ENCODE measurements at regions not wholly inside any gene's neighbourhood (a gene's known extent, or its start where the extent isn't known, plus 50 kb on each side); places are given as distances from the start of the nearest gene placed in this dataset.

- Histone ChIP-seq H3K27me3 (replicated peaks; ENCODE audit: insufficient read depth, low read depth, low read length, poor library complexity) (no peaks in the 10 kb centered on the region), H3K4me1 (ENCODE audit: insufficient read depth, low read length, poor library complexity, severe bottlenecking) (peaks cover 20% of the 10 kb centered on the region), H3K4me3 (ENCODE audit: low read depth, low read length, poor library complexity, severe bottlenecking) (no peak overlapping the region), H3K9me3 (ENCODE audit: low read depth, low read length, poor library complexity, severe bottlenecking) (no peaks in the 10 kb centered on the region), H3K27ac (ENCODE audit: low read depth, low read length, poor library complexity, severe bottlenecking) (no peak overlapping the region), H3K36me3 (ENCODE audit: insufficient read depth, low read length, poor library complexity, severe bottlenecking) (no peaks in the 10 kb centered on the region)
- intact Hi-C loops (cut with micrococcal nuclease; ENCODE audit: unreplicated experiment) = no loop called here
- no peak for DNase-seq (ENCODE audit: low spot score)
- TF ChIP-seq EZH2 (IDR thresholded peaks at IDR 0.05; ENCODE audit: borderline replicate concordance, low read depth, low read length, poor library complexity, severe bottlenecking) = no peak
- TF ChIP-seq, protein P1, sequence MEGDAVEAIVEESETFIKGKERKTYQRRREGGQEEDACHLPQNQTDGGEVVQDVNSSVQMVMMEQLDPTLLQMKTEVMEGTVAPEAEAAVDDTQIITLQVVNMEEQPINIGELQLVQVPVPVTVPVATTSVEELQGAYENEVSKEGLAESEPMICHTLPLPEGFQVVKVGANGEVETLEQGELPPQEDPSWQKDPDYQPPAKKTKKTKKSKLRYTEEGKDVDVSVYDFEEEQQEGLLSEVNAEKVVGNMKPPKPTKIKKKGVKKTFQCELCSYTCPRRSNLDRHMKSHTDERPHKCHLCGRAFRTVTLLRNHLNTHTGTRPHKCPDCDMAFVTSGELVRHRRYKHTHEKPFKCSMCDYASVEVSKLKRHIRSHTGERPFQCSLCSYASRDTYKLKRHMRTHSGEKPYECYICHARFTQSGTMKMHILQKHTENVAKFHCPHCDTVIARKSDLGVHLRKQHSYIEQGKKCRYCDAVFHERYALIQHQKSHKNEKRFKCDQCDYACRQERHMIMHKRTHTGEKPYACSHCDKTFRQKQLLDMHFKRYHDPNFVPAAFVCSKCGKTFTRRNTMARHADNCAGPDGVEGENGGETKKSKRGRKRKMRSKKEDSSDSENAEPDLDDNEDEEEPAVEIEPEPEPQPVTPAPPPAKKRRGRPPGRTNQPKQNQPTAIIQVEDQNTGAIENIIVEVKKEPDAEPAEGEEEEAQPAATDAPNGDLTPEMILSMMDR (conservative IDR thresholded peaks at IDR 0.05; ENCODE audit: low read depth, low read length) = no peak
- POLR2A ChIA-PET (ENCODE audit: low non-redundant PET) = interaction anchor here (0.6 kb wide), 1 partner anchor 48 kb away, joined by 3 read pairs; no protein-coding TSS in a partner anchor
- BruUV-seq (replicated peaks) = no TSS peak
- CTCF ChIA-PET = no interaction called here
These were observed 141.5 kb downstream of the LY86 start for GRCh38 chr6:6729971-6730370.

- Histone ChIP-seq H3K27ac (ENCODE audit: low read depth, low read length, poor library complexity, severe bottlenecking) (no peak overlapping the region), H3K36me3 (ENCODE audit: insufficient read depth, low read length, poor library complexity, severe bottlenecking) (no peaks in the 10 kb centered on the region), H3K4me3 (ENCODE audit: low read depth, low read length, poor library complexity, severe bottlenecking) (no peak overlapping the region), H3K4me1 (ENCODE audit: insufficient read depth, low read length, poor library complexity, severe bottlenecking) (peaks cover 11% of the 10 kb centered on the region), H3K27me3 (replicated peaks; ENCODE audit: insufficient read depth, low read depth, low read length, poor library complexity) (no peaks in the 10 kb centered on the region), H3K9me3 (ENCODE audit: low read depth, low read length, poor library complexity, severe bottlenecking) (no peaks in the 10 kb centered on the region)
- intact Hi-C loops (cut with micrococcal nuclease; ENCODE audit: unreplicated experiment) = no loop called here
- ChIA-PET POLR2A (ENCODE audit: low non-redundant PET) (no interaction called here), CTCF (no interaction called here)
- BruUV-seq (replicated peaks) = no TSS peak
- no peak for DNase-seq (ENCODE audit: low spot score)
- no peak for TF ChIP-seq EZH2 (IDR thresholded peaks at IDR 0.05; ENCODE audit: borderline replicate concordance, low read depth, low read length, poor library complexity, severe bottlenecking)
- TF ChIP-seq, protein P1 (conservative IDR thresholded peaks at IDR 0.05; ENCODE audit: low read depth, low read length) = no peak
These were observed 142.3 kb downstream of the LY86 start for GRCh38 chr6:6730831-6731230.

- intact Hi-C loops (cut with micrococcal nuclease; ENCODE audit: unreplicated experiment) = no loop called here
- no peaks in the 10 kb centered on the region for H3K27me3 ChIP-seq (replicated peaks; ENCODE audit: insufficient read depth, low read depth, low read length, poor library complexity)
- ChIA-PET POLR2A (ENCODE audit: low non-redundant PET) (no interaction called here), CTCF (interaction anchor here (1.0 kb wide), 1 partner anchor 9 kb away, joined by 3 read pairs; no protein-coding TSS in a partner anchor)
- no peak overlapping the region for H3K4me3 ChIP-seq (ENCODE audit: low read depth, low read length, poor library complexity, severe bottlenecking)
- H3K4me1 ChIP-seq (ENCODE audit: insufficient read depth, low read length, poor library complexity, severe bottlenecking) = no peaks in the 10 kb centered on the region
- no peak overlapping the region for H3K27ac ChIP-seq (ENCODE audit: low read depth, low read length, poor library complexity, severe bottlenecking)
- H3K36me3 ChIP-seq (ENCODE audit: insufficient read depth, low read length, poor library complexity, severe bottlenecking) = no peaks in the 10 kb centered on the region
- no TSS peak for BruUV-seq (replicated peaks)
- TF ChIP-seq, protein P1 (conservative IDR thresholded peaks at IDR 0.05; ENCODE audit: low read depth, low read length) = no peak
- no peak for TF ChIP-seq EZH2 (IDR thresholded peaks at IDR 0.05; ENCODE audit: borderline replicate concordance, low read depth, low read length, poor library complexity, severe bottlenecking)
- no peak for DNase-seq (ENCODE audit: low spot score)
- no peaks in the 10 kb centered on the region for H3K9me3 ChIP-seq (ENCODE audit: low read depth, low read length, poor library complexity, severe bottlenecking)
These were observed 146.3 kb downstream of the LY86 start for GRCh38 chr6:6734479-6735465.
